Fibroblast of the aortic adventitia (primary cell): ENCODE measurements at regions not wholly inside any gene's neighbourhood (a gene's known extent, or its start where the extent isn't known, plus 50 kb on each side); places are given as distances from the start of the nearest gene placed in this dataset.

Source experiments
- DNase-seq: peaks from one replicate; pipeline ENCODE4 v3.0.0-alpha.2; 2010; ENCODE audit warnings: low read depth
- H3K4me3 ChIP-seq: 2 replicates; pipeline ENCODE4 v1.5.1; 2011; ENCODE audit warnings: low read depth, mild to moderate bottlenecking, control low read depth, low read length, moderate library complexity
- CTCF ChIP-seq: IDR thresholded peaks from 2 replicates; pipeline ENCODE4 v1.5.1; 2011; ENCODE audit warnings: mild to moderate bottlenecking, low read length, control low read depth, inconsistent platforms; ENCODE audit not compliant: insufficient read depth

GRCh38 chr10:113390896-113391295 lies 162.0 kb upstream of the HABP2 start:
- DNase-seq, result no peak
- H3K4me3 ChIP-seq, result no peak overlapping the region
- TF ChIP-seq CTCF, result no peak

GRCh38 chr10:113397047-113397446 lies 155.8 kb upstream of the HABP2 start:
- no peak for DNase-seq
- no peak overlapping the region for H3K4me3 ChIP-seq
- no peak for TF ChIP-seq CTCF

- H3K4me3 ChIP-seq, result no peak overlapping the region
- no peak for TF ChIP-seq CTCF
- DNase-seq, result no peak
Observed at GRCh38 chr10:113399065-113399464, 153.8 kb upstream of the HABP2 start.

- no peak for DNase-seq
- no peak for TF ChIP-seq CTCF
- H3K4me3 ChIP-seq, result no peak overlapping the region
Observed at GRCh38 chr10:113402602-113403001, 150.3 kb upstream of the HABP2 start.

GRCh38 chr10:113407218-113407617 lies 145.6 kb upstream of the HABP2 start:
- no peak for DNase-seq
- no peak for TF ChIP-seq CTCF
- no peak overlapping the region for H3K4me3 ChIP-seq

GRCh38 chr10:113409175-113409574 lies 143.7 kb upstream of the HABP2 start:
- no peak for DNase-seq
- H3K4me3 ChIP-seq, result no peak overlapping the region
- no peak for TF ChIP-seq CTCF

- H3K4me3 ChIP-seq, result no peak overlapping the region
- DNase-seq, result no peak
- TF ChIP-seq CTCF, result no peak
Observed at GRCh38 chr10:113410618-113411017, 142.2 kb upstream of the HABP2 start.
